PC-9 (cell line): ENCODE measurements at regions not wholly inside any gene's neighbourhood (a gene's known extent, or its start where the extent isn't known, plus 50 kb on each side); places are given as distances from the start of the nearest gene placed in this dataset.

Experiments
- CTCF ChIP-seq: fragments of 200-600 bp; sonication (generic); conservative IDR thresholded peaks from 2 replicates; pipeline ENCODE4 v1.6.1; 2017; ENCODE audit warnings: mixed run types, antibody characterized with exemption, mild to moderate bottlenecking, moderate library complexity
- EZH2 ChIP-seq: fragments of 200-600 bp; sonication (generic); IDR thresholded peaks from 2 replicates; pipeline ENCODE4 v1.8.0; 2017; ENCODE audit warnings: antibody characterized with exemption, low read depth

GRCh38 chr20:56994006-56994405 lies 272.4 kb downstream of the BMP7 start:
- TF ChIP-seq CTCF, result no peak
- TF ChIP-seq EZH2, result no peak
